Ishikawa (cell line): ENCODE measurements at regions not wholly inside any gene's neighbourhood (a gene's known extent, or its start where the extent isn't known, plus 50 kb on each side); places are given as distances from the start of the nearest gene placed in this dataset.

Experiments used
- CEBPB ChIP-seq: IDR thresholded peaks from 2 replicates; pipeline ENCODE4 v1.6.1; 2012
- CREB1 ChIP-seq: IDR thresholded peaks from 2 replicates; pipeline ENCODE4 v1.6.1; 2012; ENCODE audit warnings: low read depth
- EGR1 ChIP-seq: IDR thresholded peaks from 2 replicates; pipeline ENCODE4 v1.6.1; 2012
- EP300 ChIP-seq: IDR thresholded peaks from 2 replicates; pipeline ENCODE4 v1.6.1; 2012; ENCODE audit warnings: borderline replicate concordance
- FOXM1 ChIP-seq: IDR thresholded peaks from 2 replicates; pipeline ENCODE4 v1.6.1; 2012; ENCODE audit warnings: low read depth, borderline replicate concordance
- NFIC ChIP-seq: IDR thresholded peaks from 2 replicates; pipeline ENCODE4 v1.6.1; 2012
- RAD21 ChIP-seq: IDR thresholded peaks from 2 replicates; pipeline ENCODE4 v1.6.1; 2012; ENCODE audit warnings: low read depth
- REST ChIP-seq: IDR thresholded peaks from 2 replicates; pipeline ENCODE4 v1.6.1; 2012; ENCODE audit warnings: low read depth, mild to moderate bottlenecking
- TAF1 ChIP-seq: IDR thresholded peaks from 2 replicates; pipeline ENCODE4 v1.6.1; 2012; ENCODE audit warnings: low read depth, mild to moderate bottlenecking
- TCF12 ChIP-seq: IDR thresholded peaks from 2 replicates; pipeline ENCODE4 v1.6.1; 2012; ENCODE audit warnings: low read depth
- TEAD4 ChIP-seq: IDR thresholded peaks from 2 replicates; pipeline ENCODE4 v1.6.1; 2012
- YY1 ChIP-seq: IDR thresholded peaks from 2 replicates; pipeline ENCODE4 v1.6.1; 2012; ENCODE audit warnings: low read depth
- ZBTB7A ChIP-seq: IDR thresholded peaks from 2 replicates; pipeline ENCODE4 v1.6.1; 2012; ENCODE audit warnings: low read depth
- TF ChIP-seq, protein P1 (sequence below): IDR thresholded peaks from 2 replicates; pipeline ENCODE4 v1.6.1; 2012
- TF ChIP-seq, protein P2 (sequence below): IDR thresholded peaks from 2 replicates; pipeline ENCODE4 v1.6.1; 2012

DNA sequence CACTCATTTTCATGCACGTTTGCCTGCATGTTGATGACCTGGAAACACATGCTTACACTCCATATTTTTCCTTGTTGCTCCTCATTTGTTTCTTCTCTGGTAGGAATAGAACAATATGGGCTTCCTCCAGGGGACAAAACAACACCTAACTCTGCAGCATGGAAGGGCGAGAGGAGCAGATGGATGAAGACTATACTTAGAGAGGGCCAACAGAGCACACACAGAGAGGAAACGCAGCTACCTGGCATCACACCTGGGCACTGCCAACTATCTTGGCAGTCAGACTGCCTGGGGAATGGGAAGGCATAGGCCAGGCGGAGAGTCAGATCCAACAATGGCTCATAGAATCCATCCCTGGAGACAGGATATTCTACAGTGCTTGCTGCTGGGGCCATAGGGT lies 290.9 kb downstream of the CD83 start:
- TF ChIP-seq NFIC: no peak
- no peak for TF ChIP-seq REST
- no peak for TF ChIP-seq YY1
- TF ChIP-seq RAD21: no peak
- TF ChIP-seq TAF1: no peak
- no peak for TF ChIP-seq EP300
- TF ChIP-seq TEAD4: no peak
- TF ChIP-seq FOXM1: no peak
- no peak for TF ChIP-seq ZBTB7A
- no peak for TF ChIP-seq EGR1
- no peak for TF ChIP-seq CEBPB
- no peak for TF ChIP-seq CREB1
- TF ChIP-seq, protein P1, sequence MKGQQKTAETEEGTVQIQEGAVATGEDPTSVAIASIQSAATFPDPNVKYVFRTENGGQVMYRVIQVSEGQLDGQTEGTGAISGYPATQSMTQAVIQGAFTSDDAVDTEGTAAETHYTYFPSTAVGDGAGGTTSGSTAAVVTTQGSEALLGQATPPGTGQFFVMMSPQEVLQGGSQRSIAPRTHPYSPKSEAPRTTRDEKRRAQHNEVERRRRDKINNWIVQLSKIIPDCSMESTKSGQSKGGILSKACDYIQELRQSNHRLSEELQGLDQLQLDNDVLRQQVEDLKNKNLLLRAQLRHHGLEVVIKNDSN: no peak
- TF ChIP-seq, protein P2, sequence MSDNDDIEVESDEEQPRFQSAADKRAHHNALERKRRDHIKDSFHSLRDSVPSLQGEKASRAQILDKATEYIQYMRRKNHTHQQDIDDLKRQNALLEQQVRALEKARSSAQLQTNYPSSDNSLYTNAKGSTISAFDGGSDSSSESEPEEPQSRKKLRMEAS: no peak
- no peak for TF ChIP-seq TCF12

- TF ChIP-seq CREB1 (no peak), TAF1 (no peak), YY1 (no peak), CEBPB (no peak), FOXM1 (no peak), EP300 (no peak), TEAD4 (no peak)
- TF ChIP-seq, protein P2: no peak
These were observed 294.5 kb downstream of the CD83 start for GRCh38 chr6:14412026-14412425.

DNA sequence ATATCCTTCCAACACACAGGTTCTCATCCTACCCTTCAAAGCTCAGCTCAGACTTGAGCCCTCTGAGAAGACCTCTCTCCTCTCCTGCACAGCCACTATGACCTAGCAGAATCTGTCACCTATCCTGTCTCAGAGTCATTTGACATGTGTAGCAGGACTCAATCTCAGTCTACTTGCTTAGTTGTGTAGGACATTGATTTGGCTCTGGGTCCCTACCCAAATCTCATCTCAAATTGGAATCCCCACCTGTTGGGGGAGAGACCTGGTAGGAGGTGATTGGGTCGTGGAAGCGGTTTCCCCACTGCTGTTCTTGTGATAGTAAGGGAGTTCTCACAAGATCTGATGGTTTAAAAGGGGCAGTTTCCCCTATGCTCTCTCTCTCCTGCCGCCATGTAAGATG lies 297.9 kb downstream of the CD83 start:
- TF ChIP-seq, protein P1: no peak
- no peak for TF ChIP-seq NFIC
- TF ChIP-seq TEAD4: no peak
- no peak for TF ChIP-seq EGR1
- no peak for TF ChIP-seq EP300
- TF ChIP-seq RAD21: no peak
- no peak for TF ChIP-seq TAF1
- no peak for TF ChIP-seq FOXM1
- no peak for TF ChIP-seq CEBPB
- TF ChIP-seq YY1: no peak
- no peak for TF ChIP-seq ZBTB7A
- TF ChIP-seq TCF12: no peak
- TF ChIP-seq, protein P2: no peak
- no peak for TF ChIP-seq CREB1
- no peak for TF ChIP-seq REST

DNA sequence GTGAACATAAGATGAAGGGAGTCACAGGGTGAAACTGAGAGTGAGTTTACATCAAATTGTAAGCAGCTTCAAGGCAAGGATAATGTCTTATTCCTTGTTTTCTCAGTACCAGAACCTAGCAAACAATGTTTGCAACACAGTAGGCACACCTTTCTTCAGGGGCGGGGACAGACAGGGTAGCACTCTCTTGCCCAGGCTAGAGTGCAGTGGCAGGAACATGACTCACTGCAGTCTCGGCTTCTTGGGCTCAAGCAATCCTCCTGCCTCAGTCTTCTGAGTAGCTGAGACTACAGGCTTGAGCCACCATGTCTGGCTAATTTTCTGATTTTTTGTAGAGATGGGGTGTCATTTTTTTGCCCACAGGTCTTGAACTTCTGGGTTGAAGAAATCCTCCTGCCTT lies 299.8 kb downstream of the CD83 start:
- no peak for TF ChIP-seq CREB1
- no peak for TF ChIP-seq EP300
- TF ChIP-seq TEAD4: no peak
- TF ChIP-seq, protein P1: no peak

- no peak for TF ChIP-seq FOXM1
- no peak for TF ChIP-seq TEAD4
- TF ChIP-seq TCF12: no peak
- no peak for TF ChIP-seq EGR1
- TF ChIP-seq REST: no peak
- no peak for TF ChIP-seq RAD21
- TF ChIP-seq NFIC: no peak
- TF ChIP-seq, protein P2: no peak
- TF ChIP-seq, protein P1: no peak
- no peak for TF ChIP-seq TAF1
- TF ChIP-seq ZBTB7A: no peak
- no peak for TF ChIP-seq EP300
- no peak for TF ChIP-seq YY1
- no peak for TF ChIP-seq CEBPB
These were observed 304.5 kb downstream of the CD83 start for GRCh38 chr6:14422061-14422460.
